ENCODE measurements at regions not wholly inside any gene's neighbourhood (a gene's known extent, or its start where the extent isn't known, plus 50 kb on each side); places are given as distances from the start of the nearest gene placed in this dataset.

GRCh38 chr13:22800526-22801401 is 380.0 kb upstream of the SGCG start:
- DNase-seq (no peak), ATAC-seq (ENCODE audit: low read depth) (no peak)
- Histone ChIP-seq H3K9me3 (ENCODE audit: control extremely low read depth in 1 of 3, control insufficient read depth in 2 of 3, insufficient read depth in 1 of 3, low read length in 2 of 3) (no peaks in the 10 kb centered on the region), H3K9ac (ENCODE audit: low read length) (no peak overlapping the region), H3K79me2 (ENCODE audit: control insufficient read depth, insufficient read depth, low read length) (no peaks in the 10 kb centered on the region), H3K4me2 (replicated peaks; ENCODE audit: low read depth, low read length, poor library complexity, severe bottlenecking) (no peak overlapping the region), H3K36me3 (replicated peaks in 1 of 2; ENCODE audit: control extremely low read depth in 1 of 2, control insufficient read depth in 1 of 2, extremely low read depth in 1 of 2, insufficient read depth in 2 of 2, low read length in 1 of 2) (no peaks in the 10 kb centered on the region), H2AFZ (ENCODE audit: insufficient read depth, low read depth, low read length, poor library complexity, severe bottlenecking) (no peak overlapping the region), H3K4me1 (ENCODE audit: control insufficient read depth in 2 of 2, insufficient read depth in 2 of 2, low read length in 2 of 2) (no peaks in the 10 kb centered on the region), H3K4me3 (ENCODE audit: control extremely low read depth in 1 of 5, extremely low read depth in 1 of 5, insufficient read depth in 1 of 5, low read depth in 2 of 5, low read length in 4 of 5) (no peak overlapping the region), H3K27me3 (replicated peaks in 1 of 4; ENCODE audit: control extremely low read depth in 1 of 4, control insufficient read depth in 3 of 4, insufficient read depth in 4 of 4, low read length in 3 of 4) (no peaks in the 10 kb centered on the region), H4K20me1 (ENCODE audit: control insufficient read depth, insufficient read depth, low read length, poor library complexity, severe bottlenecking) (no peaks in the 10 kb centered on the region), H3K27ac (ENCODE audit: low read length in 2 of 2) (no peak overlapping the region)
- POLR2A ChIA-PET, result no interaction called here
- intact Hi-C loops (cut with micrococcal nuclease), result no loop called here
- H3K4me3 Mint-ChIP-seq, result no peak overlapping the region
- CTCF ChIA-PET, result no interaction called here
- H3K4me1 Mint-ChIP-seq, result no peaks in the 10 kb centered on the region
- TF ChIP-seq CTCF (IDR thresholded peaks at IDR 0.05) (no peak), EZH2 (IDR thresholded peaks at IDR 0.05; ENCODE audit: borderline replicate concordance, insufficient read depth, low read depth, low read length, poor library complexity, severe bottlenecking) (no peak)
- H3K27me3 Mint-ChIP-seq, result no peaks in the 10 kb centered on the region
- no peaks in the 10 kb centered on the region for H3K9me3 Mint-ChIP-seq (ENCODE audit: insufficient read depth)
- no peak overlapping the region for H3K27ac Mint-ChIP-seq
- 56% methylated on average over 5 of the region's 5 CpGs for WGBS (ENCODE audit: insufficient coverage)

- CTCF ChIA-PET, result no interaction called here
- Histone ChIP-seq H3K79me2 (ENCODE audit: control insufficient read depth, insufficient read depth, low read length) (no peaks in the 10 kb centered on the region), H2AFZ (ENCODE audit: insufficient read depth, low read depth, low read length, poor library complexity, severe bottlenecking) (no peak overlapping the region), H3K9ac (ENCODE audit: low read length) (no peak overlapping the region), H3K4me1 (ENCODE audit: control insufficient read depth in 2 of 2, insufficient read depth in 2 of 2, low read length in 2 of 2) (no peaks in the 10 kb centered on the region), H3K4me3 (ENCODE audit: control extremely low read depth in 1 of 5, extremely low read depth in 1 of 5, insufficient read depth in 1 of 5, low read depth in 2 of 5, low read length in 4 of 5) (no peak overlapping the region), H3K27ac (ENCODE audit: low read length in 2 of 2) (no peak overlapping the region), H4K20me1 (ENCODE audit: control insufficient read depth, insufficient read depth, low read length, poor library complexity, severe bottlenecking) (no peaks in the 10 kb centered on the region), H3K27me3 (replicated peaks in 1 of 4; ENCODE audit: control extremely low read depth in 1 of 4, control insufficient read depth in 3 of 4, insufficient read depth in 4 of 4, low read length in 3 of 4) (no peaks in the 10 kb centered on the region), H3K4me2 (replicated peaks; ENCODE audit: low read depth, low read length, poor library complexity, severe bottlenecking) (no peak overlapping the region), H3K9me3 (ENCODE audit: control extremely low read depth in 1 of 3, control insufficient read depth in 2 of 3, insufficient read depth in 1 of 3, low read length in 2 of 3) (no peaks in the 10 kb centered on the region), H3K36me3 (replicated peaks in 1 of 2; ENCODE audit: control extremely low read depth in 1 of 2, control insufficient read depth in 1 of 2, extremely low read depth in 1 of 2, insufficient read depth in 2 of 2, low read length in 1 of 2) (no peaks in the 10 kb centered on the region)
- H3K27ac Mint-ChIP-seq, result no peak overlapping the region
- no peak overlapping the region for H3K4me3 Mint-ChIP-seq
- no peak for DNase-seq
- ATAC-seq (ENCODE audit: low read depth), result no peak
- H3K9me3 Mint-ChIP-seq (ENCODE audit: insufficient read depth), result no peaks in the 10 kb centered on the region
- no peaks in the 10 kb centered on the region for H3K4me1 Mint-ChIP-seq
- TF ChIP-seq CTCF (IDR thresholded peaks at IDR 0.05), result no peak
- no peak for TF ChIP-seq EZH2 (IDR thresholded peaks at IDR 0.05; ENCODE audit: borderline replicate concordance, insufficient read depth, low read depth, low read length, poor library complexity, severe bottlenecking)
- POLR2A ChIA-PET, result no interaction called here
- intact Hi-C loops (cut with micrococcal nuclease), result no loop called here
- WGBS (ENCODE audit: insufficient coverage), result no CpG with 5 or more reads among the region's 3 CpGs
- no peaks in the 10 kb centered on the region for H3K27me3 Mint-ChIP-seq
These were observed 379.3 kb upstream of the SGCG start for GRCh38 chr13:22801402-22802003.

Data from B cell (primary cell).